HCT116 (cell line): ENCODE measurements at regions not wholly inside any gene's neighbourhood (a gene's known extent, or its start where the extent isn't known, plus 50 kb on each side); places are given as distances from the start of the nearest gene placed in this dataset.

Source experiments
- ATAC-seq: fragments of 200-7000 bp; cut with Tn5 transposase; 2 replicates; pipeline ENCODE4 v1.9.1; 2020; ENCODE audit warnings: mild to moderate bottlenecking, moderate library complexity
- BruUV-seq: library from RNA; stranded (reverse); fragments of 400-500 nt; replicated peaks from 2 replicates; lab custom pipeline; 2021; lab: Mats Ljungman, UMichigan
- CTCF ChIA-PET: fragments of 300-600 bp; sonication (Branson Sonifier 250); formaldehyde crosslinking; loops from one replicate; lab custom pipeline; 2021; ENCODE audit warnings: antibody characterized with exemption; lab: Charles Lee
- POLR2A ChIA-PET: fragments of 300-600, 350-600 bp; sonication (Branson Sonifier 250); formaldehyde crosslinking; loops from one replicate; lab custom pipeline; 2021; ENCODE audit warnings: antibody characterized with exemption; lab: Charles Lee
- RAD21 ChIA-PET, 2 experiments: fragments of 300-600 bp; sonication (Branson Sonifier 250); formaldehyde crosslinking; loops; one replicate each; lab custom pipeline; 2023; ENCODE audit warnings: low total read pairs in 2 of 2; ENCODE audit not compliant: uncharacterized antibody in 2 of 2, unreplicated experiment in 2 of 2, low non-redundant PET in 1 of 2; lab: Charles Lee
- DNase-seq: peaks from one replicate; pipeline ENCODE4 v3.0.0-alpha.2; 2010; ENCODE audit warnings: low read depth, low spot score
- H2AFZ ChIP-seq: fragments of 200-600 bp; shearing (Covaris generic), sonication (generic); 2 replicates; pipeline ENCODE4 v1.6.1; 2017; ENCODE audit warnings: low read depth, mixed run types, mixed read lengths, antibody characterized with exemption, low read length; ENCODE audit not compliant: poor library complexity, severe bottlenecking
- H3K27ac ChIP-seq: 2 replicates; pipeline ENCODE4 v1.5.1; 2012; ENCODE audit warnings: low read depth, low read length
- H3K27me3 ChIP-seq: fragments of 200-600 bp; sonication (generic); 2 replicates; pipeline ENCODE4 v1.6.1; 2016; ENCODE audit warnings: mixed run types, low read length, mixed read lengths; ENCODE audit not compliant: insufficient read depth
- H3K36me3 ChIP-seq, 2 experiments: fragments of 200-500 bp in 1 of 2; fragments of 200-600 bp in 1 of 2; sonication (Bioruptor generic) in 1 of 2; sonication (generic) in 1 of 2; 2 replicates each; pipeline versions ENCODE4 v1.5.1 to v1.6.1; 2014 to 2016; ENCODE audit warnings: low read length in 2 of 2, inconsistent platforms in 1 of 2, mixed read lengths in 1 of 2, mixed run types in 1 of 2; ENCODE audit not compliant: insufficient read depth in 2 of 2, control insufficient read depth in 1 of 2
- H3K4me1 ChIP-seq, 2 experiments: fragments of 200-600 bp in 1 of 2; sonication (generic) in 1 of 2; 2 replicates each; pipeline versions ENCODE4 v1.5.1 to v1.6.1; 2012 to 2017; ENCODE audit warnings: low read length in 2 of 2, inconsistent platforms in 1 of 2, mild to moderate bottlenecking in 1 of 2, mixed read lengths in 1 of 2, mixed run types in 1 of 2, moderate library complexity in 1 of 2; ENCODE audit not compliant: insufficient read depth in 2 of 2, control insufficient read depth in 1 of 2
- H3K4me2 ChIP-seq: fragments of 200-600 bp; sonication (generic); 2 replicates; pipeline ENCODE4 v1.6.1; 2017; ENCODE audit warnings: mixed run types, low read length, mixed read lengths
- H3K4me3 ChIP-seq, 2 experiments: fragments of 200-600 bp in 1 of 2; sonication (generic) in 1 of 2; replicated peaks in 1 of 2; 2 replicates each; pipeline ENCODE4 v1.5.1; 2011 to 2016; ENCODE audit warnings: low read length in 2 of 2, control low read depth in 1 of 2, low read depth in 1 of 2, mild to moderate bottlenecking in 1 of 2, mixed read lengths in 1 of 2, mixed run types in 1 of 2
- H3K79me2 ChIP-seq: fragments of 200-600 bp; sonication (generic); 2 replicates; pipeline ENCODE4 v1.6.1; 2017; ENCODE audit warnings: mild to moderate bottlenecking, mixed run types, low read length, moderate library complexity, mixed read lengths; ENCODE audit not compliant: insufficient read depth
- H3K9ac ChIP-seq: fragments of 200-600 bp; sonication (generic); 2 replicates; pipeline ENCODE4 v1.6.1; 2016; ENCODE audit warnings: low read length, mixed read lengths
- H3K9me2 ChIP-seq: fragments of 200-600 bp; sonication (generic), shearing (Covaris generic); 2 replicates; pipeline ENCODE4 v1.6.1; 2017; ENCODE audit warnings: mixed run types, mild to moderate bottlenecking, moderate library complexity; ENCODE audit not compliant: insufficient read depth
- H3K9me3 ChIP-seq, 2 experiments: fragments of 200-500 bp in 1 of 2; fragments of 200-600 bp in 1 of 2; sonication (Bioruptor generic) in 1 of 2; sonication (generic) in 1 of 2; 2 replicates each; pipeline ENCODE4 v1.6.1; 2014 to 2017; ENCODE audit warnings: low read length in 2 of 2, mixed read lengths in 2 of 2, inconsistent platforms in 1 of 2, low read depth in 1 of 2, mild to moderate bottlenecking in 1 of 2, mixed run types in 1 of 2, moderate library complexity in 1 of 2; ENCODE audit not compliant: control insufficient read depth in 1 of 2, insufficient read depth in 1 of 2
- H4K20me1 ChIP-seq: fragments of 200-600 bp; sonication (generic), shearing (Covaris generic); 2 replicates; pipeline ENCODE4 v1.6.1; 2017; ENCODE audit warnings: mixed run types, mild to moderate bottlenecking, moderate library complexity; ENCODE audit not compliant: insufficient read depth
- ATF3 ChIP-seq: IDR thresholded peaks from 2 replicates; pipeline ENCODE4 v1.6.1; 2012
- POLR2AphosphoS5 ChIP-seq: IDR thresholded peaks from 2 replicates; pipeline ENCODE4 v1.6.1; 2011; ENCODE audit warnings: mild to moderate bottlenecking, low read depth, low read length, moderate library complexity
- REST ChIP-seq: IDR thresholded peaks from 2 replicates; pipeline ENCODE4 v1.6.1; 2012; ENCODE audit warnings: low read depth
- TCF7L2 ChIP-seq: IDR thresholded peaks from 2 replicates; pipeline ENCODE4 v1.7.0; 2011; ENCODE audit warnings: borderline replicate concordance, inconsistent platforms; ENCODE audit not compliant: insufficient read depth, insufficient read length; ENCODE audit errors: extremely low read depth
- ZFX ChIP-seq: fragments of 450-650 bp; IDR thresholded peaks from 2 replicates; pipeline ENCODE4 v1.6.1; 2017
- intact Hi-C: fragments of 100-400 bp; cut with micrococcal nuclease; formaldehyde crosslinking; loops from 2 replicates; pipeline ENCODE4 v1.10.0; 2022

- ATAC-seq (no peak), DNase-seq (no peak)
- H3K79me2 ChIP-seq: no peaks in the 10 kb centered on the region
- H3K9me2 ChIP-seq: no peaks in the 10 kb centered on the region
- CTCF ChIA-PET: no interaction called here
- no peaks in the 10 kb centered on the region; a peak in 1 of 4 replicates for H3K9me3 ChIP-seq
- H3K27me3 ChIP-seq: no peaks in the 10 kb centered on the region
- H3K36me3 ChIP-seq: no peaks in the 10 kb centered on the region
- no TSS peak for BruUV-seq
- no peak overlapping the region for H3K4me3 ChIP-seq
- TF ChIP-seq ATF3: no peak
- TF ChIP-seq ZFX: no peak
- TF ChIP-seq TCF7L2: no peak
- no peak for TF ChIP-seq POLR2AphosphoS5
- TF ChIP-seq REST: no peak
- H3K27ac ChIP-seq: no peak overlapping the region
- no peak overlapping the region for H2AFZ ChIP-seq
- no peak overlapping the region for H3K9ac ChIP-seq
- RAD21 ChIA-PET: no interaction called here
- intact Hi-C loops: no loop called here
- peaks cover 0 to 11% of the 10 kb centered on the region in 2 experiments; a peak in 2 of 4 replicates for H3K4me1 ChIP-seq
- POLR2A ChIA-PET: no interaction called here
- H3K4me2 ChIP-seq: no peak overlapping the region
- no peaks in the 10 kb centered on the region for H4K20me1 ChIP-seq
These were observed 67.4 kb downstream of the CYB561 start for GRCh38 chr17:63378411-63379375.
